GM12801 (cell line): ENCODE measurements at regions not wholly inside any gene's neighbourhood (a gene's known extent, or its start where the extent isn't known, plus 50 kb on each side); places are given as distances from the start of the nearest gene placed in this dataset.

Experiments used
- TF ChIP-seq, protein P1 (sequence below): IDR thresholded peaks from one replicate; pipeline ENCODE4 v1.5.1; 2011; ENCODE audit warnings: control low read depth; ENCODE audit not compliant: insufficient read length; ENCODE audit errors: extremely low read depth

DNA sequence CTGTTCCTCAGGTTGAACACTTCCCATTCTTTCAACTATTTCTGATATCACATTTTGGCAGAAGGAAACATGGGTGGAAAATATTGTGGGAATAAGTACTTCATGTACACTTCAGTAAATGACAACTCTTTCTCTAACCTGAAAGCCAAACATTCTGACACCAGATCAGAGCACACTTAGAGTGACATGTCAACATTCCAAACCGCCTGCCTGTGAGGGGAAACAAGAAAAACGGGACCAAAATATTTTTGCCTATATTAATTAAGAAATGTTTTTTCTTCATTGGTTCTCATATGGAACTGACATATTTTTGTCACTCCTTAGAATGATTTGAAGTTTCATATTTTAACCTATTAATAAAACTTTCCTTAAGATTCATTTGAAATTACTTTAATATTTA, 483.1 kb downstream of the MAFB start:
- TF ChIP-seq, protein P1, sequence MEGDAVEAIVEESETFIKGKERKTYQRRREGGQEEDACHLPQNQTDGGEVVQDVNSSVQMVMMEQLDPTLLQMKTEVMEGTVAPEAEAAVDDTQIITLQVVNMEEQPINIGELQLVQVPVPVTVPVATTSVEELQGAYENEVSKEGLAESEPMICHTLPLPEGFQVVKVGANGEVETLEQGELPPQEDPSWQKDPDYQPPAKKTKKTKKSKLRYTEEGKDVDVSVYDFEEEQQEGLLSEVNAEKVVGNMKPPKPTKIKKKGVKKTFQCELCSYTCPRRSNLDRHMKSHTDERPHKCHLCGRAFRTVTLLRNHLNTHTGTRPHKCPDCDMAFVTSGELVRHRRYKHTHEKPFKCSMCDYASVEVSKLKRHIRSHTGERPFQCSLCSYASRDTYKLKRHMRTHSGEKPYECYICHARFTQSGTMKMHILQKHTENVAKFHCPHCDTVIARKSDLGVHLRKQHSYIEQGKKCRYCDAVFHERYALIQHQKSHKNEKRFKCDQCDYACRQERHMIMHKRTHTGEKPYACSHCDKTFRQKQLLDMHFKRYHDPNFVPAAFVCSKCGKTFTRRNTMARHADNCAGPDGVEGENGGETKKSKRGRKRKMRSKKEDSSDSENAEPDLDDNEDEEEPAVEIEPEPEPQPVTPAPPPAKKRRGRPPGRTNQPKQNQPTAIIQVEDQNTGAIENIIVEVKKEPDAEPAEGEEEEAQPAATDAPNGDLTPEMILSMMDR, result no peak

DNA sequence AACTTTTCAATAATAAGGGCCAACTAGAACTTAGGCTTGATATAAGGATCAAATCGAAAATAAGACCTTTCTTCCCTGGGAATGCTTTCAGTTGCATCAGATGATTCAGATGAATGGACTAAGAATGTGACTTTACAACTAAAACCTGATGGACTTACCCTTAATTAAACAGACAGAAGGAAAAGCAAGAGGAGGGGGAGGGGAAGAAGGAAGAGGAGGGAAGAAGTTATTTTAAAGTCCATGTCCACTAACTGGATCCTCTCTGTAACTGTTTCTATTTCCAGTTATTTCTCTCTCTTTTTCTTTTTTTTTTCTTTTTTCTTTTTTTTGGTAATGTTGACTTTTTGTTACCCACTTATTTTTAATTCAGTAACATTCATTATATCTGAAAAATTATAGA, 486.0 kb downstream of the MAFB start:
- TF ChIP-seq, protein P1, result no peak

DNA sequence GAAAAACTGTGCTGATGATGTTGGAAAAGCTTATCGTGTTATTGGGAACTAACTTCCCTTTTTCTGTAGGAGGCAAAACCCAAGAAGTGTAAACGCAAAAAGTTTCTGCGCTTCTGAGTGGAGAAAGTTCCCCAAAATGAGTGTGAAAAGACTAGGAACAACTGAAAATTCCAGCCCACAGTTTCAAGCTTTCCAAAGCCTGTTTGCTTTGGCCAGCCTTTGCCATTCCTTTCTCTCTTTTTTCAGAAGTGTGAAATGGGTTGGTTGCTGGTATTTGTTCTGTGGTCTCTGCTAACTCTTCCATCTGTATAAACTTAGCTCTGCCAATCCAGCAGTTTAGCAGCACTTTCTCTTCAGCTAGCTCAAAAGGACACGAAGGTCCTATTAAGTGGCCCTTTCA, 491.3 kb downstream of the MAFB start:
- TF ChIP-seq, protein P1, result no peak

DNA sequence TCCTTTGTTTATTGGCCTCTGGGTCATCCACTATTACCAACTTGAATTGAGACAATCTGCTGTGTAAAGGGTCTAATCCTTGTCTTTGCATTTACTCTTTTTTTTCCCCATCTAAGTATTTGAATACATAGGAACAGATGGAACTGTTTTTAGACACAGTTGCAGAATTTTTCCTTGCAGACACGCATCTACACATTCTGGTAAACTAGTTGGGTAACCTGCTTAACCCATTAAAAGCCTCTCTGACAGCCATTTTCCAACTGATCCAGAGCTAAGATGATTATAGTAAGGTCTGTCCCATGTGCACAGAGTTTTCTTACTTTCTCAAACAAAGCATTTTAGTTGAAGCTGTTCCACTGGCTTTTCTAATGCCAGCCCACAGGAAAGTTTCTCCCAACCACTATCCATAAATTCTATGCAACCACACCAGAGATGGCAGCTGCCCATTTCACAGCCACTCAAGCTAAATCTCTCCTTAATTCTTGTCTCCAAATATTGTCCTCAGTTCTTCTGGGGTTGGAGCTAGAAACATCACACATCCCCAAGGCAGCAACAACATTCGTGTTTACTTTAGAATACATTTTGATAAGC, 492.1 kb downstream of the MAFB start:
- TF ChIP-seq, protein P1, result no peak

DNA sequence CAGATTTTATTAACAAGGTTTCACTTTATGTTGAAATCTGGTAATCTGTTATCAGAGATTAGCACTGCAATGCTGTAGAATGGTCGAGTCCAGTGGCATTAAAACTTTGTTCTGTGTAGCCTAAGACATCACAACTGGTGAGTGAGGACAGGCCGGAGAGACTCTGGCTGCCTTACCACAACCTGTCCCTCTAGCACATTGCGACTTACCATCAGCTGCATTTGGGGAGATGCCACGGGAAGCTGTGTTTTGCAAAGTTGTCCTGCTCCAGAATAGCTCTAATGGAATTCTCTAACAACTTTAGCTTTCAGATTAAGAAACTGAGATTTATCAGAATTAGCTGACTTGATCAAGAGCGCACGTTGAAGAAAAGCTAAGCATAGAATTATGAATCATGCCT, 493.3 kb downstream of the MAFB start:
- TF ChIP-seq, protein P1, result no peak

DNA sequence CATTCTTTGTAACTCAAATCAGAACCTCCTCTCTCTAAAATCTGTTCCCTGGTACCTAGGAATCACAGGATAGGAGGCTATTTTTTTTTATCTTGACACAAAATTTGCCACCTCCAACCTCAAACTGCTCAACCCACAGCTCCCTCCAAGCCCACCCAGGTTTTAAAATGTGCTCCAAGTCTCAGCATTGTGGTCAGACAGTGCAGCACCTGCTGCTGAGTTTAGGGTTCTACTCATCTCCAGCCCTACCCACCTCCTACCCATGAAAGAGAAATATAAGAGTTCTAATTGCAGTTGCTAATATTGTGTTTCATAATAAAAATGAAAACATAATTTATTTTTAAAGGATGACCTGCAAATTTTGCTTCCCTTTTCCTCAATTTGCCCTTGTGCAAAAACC, 496.5 kb downstream of the MAFB start:
- TF ChIP-seq, protein P1, result no peak

DNA sequence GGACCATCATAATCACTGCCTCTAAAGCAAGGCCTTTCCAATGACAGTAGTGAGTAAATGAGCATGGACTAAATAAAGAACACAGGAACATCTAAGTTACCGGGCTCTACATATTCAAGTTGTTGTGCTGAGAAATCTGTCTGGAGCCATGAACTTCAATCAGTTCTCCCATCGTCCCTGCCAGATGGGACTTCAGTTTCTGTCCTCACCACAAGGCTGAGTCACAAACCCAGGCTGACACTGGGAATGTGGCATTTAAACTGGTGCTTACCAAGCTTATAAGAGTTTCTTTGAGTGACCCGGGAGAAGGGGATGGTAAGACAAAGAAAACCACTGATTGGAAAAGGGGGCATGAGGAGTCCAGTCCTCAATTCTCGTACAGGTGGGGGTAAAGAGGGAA, 497.0 kb downstream of the MAFB start:
- TF ChIP-seq, protein P1, result no peak
